ENCODE measurements at regions not wholly inside any gene's neighbourhood (a gene's known extent, or its start where the extent isn't known, plus 50 kb on each side); places are given as distances from the start of the nearest gene placed in this dataset.
"Not testable (repeated sequence)": the region's sequence is repeated elsewhere in the genome, so short reads cannot be mapped to it uniquely, and the experiment has no call there.

GRCh38 chr6:121951918-121952379 lies 447.5 kb upstream of the HSF2 start:
- DNase-seq: no peak

GRCh38 chr6:121955401-121955800 lies 444.1 kb upstream of the HSF2 start:
- DNase-seq: not testable (repeated sequence)

DNA sequence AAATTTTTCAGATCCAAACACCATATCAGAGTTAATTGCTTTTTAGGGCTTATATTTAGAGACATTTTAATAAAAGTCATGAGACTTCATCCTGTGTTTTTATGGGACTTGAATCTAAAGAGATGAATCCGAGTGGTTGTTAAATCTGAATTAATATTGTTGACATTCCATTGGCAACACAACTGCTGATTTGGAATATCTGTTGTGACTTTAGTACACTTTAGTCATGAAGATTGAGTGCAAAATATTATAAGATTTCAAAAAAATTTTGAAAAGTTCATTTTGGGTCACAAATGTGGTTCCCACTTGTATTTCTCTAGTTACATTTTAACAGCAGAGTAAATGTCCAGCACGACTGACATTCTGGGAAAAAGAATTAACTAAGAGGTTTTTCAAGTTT lies 442.7 kb upstream of the HSF2 start:
- no peak for DNase-seq

- DNase-seq: peak; percentile 1
Measured at GRCh38 chr6:121959501-121959900, 440.0 kb upstream of the HSF2 start.

- DNase-seq: no peak
Measured at GRCh38 chr6:121961619-121962125, 437.8 kb upstream of the HSF2 start.

- no peak for DNase-seq
Measured at GRCh38 chr6:121963826-121964225, 435.6 kb upstream of the HSF2 start.

DNA sequence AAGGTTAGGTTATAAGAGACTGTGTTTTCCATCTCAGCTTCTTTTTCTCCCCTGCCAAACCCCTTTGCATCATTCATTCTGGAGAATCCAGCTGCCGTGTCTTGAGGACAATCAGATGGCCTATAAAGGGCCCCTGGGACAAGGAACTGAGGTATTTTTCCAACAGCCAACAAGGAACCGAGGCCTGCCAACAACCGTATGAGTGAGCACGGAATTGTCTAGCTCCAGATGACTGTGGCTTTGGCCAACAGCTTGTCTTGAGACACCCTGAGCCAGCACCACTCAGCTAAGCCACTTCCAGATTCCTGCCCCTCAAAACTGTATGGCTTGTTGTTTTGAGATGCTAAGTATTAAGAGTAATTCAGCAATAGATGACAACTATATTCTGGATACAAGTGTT lies 433.7 kb upstream of the HSF2 start:
- DNase-seq: no peak

DNA sequence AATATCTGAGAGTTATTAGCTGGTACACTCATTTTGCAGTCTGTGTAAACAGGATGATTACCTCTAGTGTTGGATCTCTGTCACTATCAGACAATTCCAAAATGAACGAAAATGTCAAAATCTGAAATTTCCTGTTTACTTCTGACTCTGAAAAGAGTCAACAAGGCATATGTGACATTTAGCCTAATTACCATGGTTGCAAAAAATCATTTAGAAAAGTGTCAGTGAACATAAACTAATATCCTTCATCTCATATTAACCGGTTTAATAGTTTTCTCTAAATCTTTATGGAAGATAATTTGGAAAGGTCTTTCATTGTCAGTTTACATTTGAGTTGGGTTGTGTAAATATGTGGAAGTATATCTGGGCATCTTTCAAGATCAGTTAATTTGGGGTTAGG lies 431.8 kb upstream of the HSF2 start:
- DNase-seq: no peak

DNA sequence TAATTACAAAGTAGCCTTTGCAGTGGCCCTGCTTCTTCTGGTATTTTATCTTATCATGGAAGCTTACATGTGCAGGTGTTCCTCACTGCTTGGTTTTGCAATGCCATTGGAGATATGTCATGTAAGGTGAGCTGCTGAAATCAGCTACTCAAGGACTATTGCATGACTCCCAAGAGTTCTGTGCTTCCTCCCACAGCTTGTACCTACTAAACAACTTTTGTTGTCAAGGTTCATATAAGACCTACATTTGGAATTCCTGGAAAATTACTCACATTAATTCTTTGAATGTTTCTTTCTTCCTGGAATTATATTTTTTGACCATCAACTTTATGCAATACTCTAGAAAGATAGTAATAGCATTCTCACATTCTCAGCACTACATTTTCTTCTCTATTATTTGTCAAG lies 427.5 kb upstream of the HSF2 start:
- DNase-seq: no peak

DNA sequence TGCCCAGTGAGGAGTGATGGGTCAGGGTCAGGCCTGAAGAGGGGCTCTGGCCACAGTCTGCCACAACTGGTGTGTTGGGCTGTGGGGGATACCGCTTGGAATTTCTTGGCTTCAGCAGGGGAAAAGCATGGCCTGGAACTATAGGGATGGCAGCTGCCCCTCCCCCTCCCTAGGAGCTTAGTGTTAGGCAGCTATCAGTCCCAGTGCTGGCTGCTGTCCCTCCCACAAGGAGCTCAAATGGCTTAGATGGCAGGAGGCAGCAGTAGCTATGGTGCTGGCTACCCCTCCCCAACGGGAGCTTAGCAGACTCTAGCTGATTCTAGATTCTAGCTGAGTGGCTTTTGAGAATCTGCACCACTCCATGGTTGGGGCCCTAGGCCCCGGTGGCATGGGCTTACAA lies 414.5 kb upstream of the HSF2 start:
- no peak for DNase-seq

DNA sequence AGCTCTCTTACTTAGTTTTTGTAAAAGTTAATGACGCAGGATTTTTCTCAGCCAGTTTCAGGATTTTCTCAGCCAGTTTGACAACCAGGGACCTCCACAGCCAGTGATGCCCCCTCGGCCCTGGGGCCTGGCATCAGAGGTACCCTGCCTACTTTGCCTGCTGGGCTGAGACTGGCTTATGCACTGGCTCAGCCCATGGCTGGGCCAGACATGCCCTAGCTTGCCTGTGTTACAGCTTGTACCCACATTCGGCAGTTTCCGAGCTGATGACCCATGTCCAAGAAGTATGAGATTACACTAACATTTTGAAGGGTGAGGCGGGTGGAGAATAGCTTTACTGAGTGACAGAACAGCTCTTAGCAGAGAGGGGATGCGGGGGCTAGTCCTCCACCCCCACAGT lies 406.1 kb upstream of the HSF2 start:
- DNase-seq: no peak

DNA sequence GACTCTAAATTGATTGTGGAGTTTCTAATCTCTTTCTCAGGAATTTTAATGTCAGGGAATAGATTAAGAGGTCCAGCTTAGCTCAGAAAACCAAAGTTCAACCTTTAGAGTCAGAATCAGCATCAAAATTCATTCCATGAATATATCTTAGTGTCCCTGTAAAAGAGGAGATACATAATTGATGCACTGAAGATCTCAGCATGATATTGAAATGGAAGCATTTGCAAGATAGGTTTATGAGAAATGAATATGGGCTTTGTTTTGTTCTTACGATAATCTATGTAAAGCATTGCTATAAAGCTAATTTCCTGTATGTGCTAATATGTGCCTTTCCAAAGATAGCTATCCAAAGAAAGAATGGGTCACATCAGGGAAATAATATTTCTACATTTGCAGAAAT lies 404.5 kb upstream of the HSF2 start:
- no peak for DNase-seq

DNA sequence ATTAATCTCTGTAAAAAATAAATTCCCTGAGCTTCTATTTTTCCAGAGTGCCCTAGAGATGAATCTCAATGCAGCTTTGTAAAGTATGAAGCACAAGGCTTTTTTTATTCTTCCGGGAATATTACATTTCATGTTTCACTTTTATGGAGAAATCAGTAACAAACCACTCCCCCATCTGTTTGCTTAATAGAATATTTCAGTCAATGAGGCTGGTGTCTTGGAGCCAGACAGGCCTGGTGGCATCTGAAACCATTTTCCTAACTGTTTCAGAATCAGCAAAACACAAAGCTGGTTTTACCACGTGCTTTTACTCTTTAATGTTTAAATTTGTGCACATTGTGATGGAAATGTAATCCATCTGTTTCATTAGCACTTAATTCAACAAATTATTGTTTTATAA lies 400.8 kb upstream of the HSF2 start:
- no peak for DNase-seq

GRCh38 chr6:121999456-122000065 lies 399.9 kb upstream of the HSF2 start:
- DNase-seq: no peak

DNA sequence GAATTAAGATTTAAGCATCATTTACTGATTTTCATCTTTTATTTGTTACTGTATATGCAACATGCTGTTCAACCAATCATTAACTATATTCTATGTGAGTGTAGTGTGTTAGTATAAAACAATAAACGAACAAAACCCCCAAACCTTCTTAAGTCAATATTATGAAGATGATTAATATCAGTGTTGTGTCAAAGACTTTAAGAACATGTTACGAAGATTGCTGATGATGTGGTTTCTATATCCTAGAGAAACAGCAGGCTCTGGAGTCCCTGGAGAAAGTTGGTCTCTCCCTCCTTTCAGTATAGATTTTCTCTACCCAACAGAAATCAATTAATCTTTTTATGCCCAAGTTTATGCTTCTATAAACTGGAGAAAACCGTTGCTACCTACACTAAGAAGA lies 393.8 kb upstream of the HSF2 start:
- DNase-seq: no peak

DNA sequence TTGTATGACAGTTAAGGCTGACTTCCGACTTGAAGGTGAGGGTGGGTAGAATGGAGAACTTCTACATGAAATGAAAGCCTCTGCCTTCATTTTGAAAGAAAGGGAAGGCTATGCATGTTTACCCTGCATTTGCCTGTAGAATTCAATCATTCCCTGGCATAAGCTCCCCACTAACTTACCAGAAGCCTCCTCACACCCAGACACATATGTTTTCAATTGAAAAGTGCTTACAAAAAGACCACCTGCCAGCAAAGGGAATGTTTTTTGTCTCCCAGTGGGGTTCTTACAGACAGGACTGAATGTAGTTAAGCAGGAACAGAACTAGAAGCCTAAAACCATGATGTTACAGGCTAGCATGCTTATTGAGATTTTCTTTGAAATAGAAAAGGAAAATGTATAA lies 392.1 kb upstream of the HSF2 start:
- DNase-seq: no peak

- no peak for DNase-seq
Measured at GRCh38 chr6:122008101-122008999, 391.1 kb upstream of the HSF2 start.

GRCh38 chr6:122009000-122009350 lies 390.5 kb upstream of the HSF2 start:
- DNase-seq: no peak

DNA sequence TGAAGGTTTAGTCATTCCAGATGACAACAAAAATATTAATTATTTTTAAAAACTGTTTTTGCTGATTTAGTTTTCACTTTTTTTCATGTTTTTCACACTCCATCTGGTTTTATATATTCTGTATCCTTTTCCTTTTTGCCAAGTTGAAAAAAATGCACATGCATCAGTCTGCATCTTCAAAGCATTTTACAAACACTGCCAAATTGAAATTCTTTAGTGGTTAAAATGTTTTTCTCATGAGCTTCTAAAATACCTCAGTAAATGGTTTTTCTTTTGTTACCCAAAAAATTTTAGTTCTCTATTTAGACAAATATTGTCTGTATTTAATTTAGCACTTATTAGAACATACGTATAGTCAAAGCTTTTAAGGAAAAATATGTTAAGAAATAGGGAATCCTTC lies 386.9 kb upstream of the HSF2 start:
- DNase-seq: no peak

- DNase-seq: no peak
Measured at GRCh38 chr6:122014961-122015360, 384.5 kb upstream of the HSF2 start.

- no peak for DNase-seq
Measured at GRCh38 chr6:122020588-122021264, 378.7 kb upstream of the HSF2 start.

DNA sequence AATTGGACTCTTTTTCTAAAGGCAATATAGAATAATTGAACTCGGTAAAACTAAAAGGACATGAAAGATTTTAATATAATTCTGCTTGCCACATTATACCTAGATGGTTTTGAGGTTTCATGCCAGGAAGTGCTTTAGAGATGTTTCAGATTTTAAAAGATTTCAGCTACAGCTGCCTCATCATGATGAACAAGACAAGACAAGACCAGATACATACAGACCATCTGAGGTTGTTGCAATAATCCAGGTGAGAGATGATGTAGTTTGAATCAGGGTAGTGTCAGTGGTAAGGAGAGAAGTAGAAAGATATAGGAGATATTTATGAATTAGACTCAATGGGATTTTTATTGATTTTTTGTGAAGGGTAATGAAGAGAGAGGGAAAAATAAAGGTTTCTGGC lies 374.3 kb upstream of the HSF2 start:
- no peak for DNase-seq

GRCh38 chr6:122026582-122027369 lies 372.7 kb upstream of the HSF2 start:
- no peak for DNase-seq

Measured in CD4-positive, alpha-beta T cell treated with Interleukin-10 for 1 hour (primary cell).